HCT116 (cell line): ENCODE measurements at regions not wholly inside any gene's neighbourhood (a gene's known extent, or its start where the extent isn't known, plus 50 kb on each side); places are given as distances from the start of the nearest gene placed in this dataset.

Source experiments
- ATAC-seq: fragments of 200-7000 bp; cut with Tn5 transposase; 2 replicates; pipeline ENCODE4 v1.9.1; 2020; ENCODE audit warnings: mild to moderate bottlenecking, moderate library complexity
- BruUV-seq: library from RNA; stranded (reverse); fragments of 400-500 nt; replicated peaks from 2 replicates; lab custom pipeline; 2021; lab: Mats Ljungman, UMichigan
- CTCF ChIA-PET: fragments of 300-600 bp; sonication (Branson Sonifier 250); formaldehyde crosslinking; loops from one replicate; lab custom pipeline; 2021; ENCODE audit warnings: antibody characterized with exemption; lab: Charles Lee
- POLR2A ChIA-PET: fragments of 300-600, 350-600 bp; sonication (Branson Sonifier 250); formaldehyde crosslinking; loops from one replicate; lab custom pipeline; 2021; ENCODE audit warnings: antibody characterized with exemption; lab: Charles Lee
- RAD21 ChIA-PET, 2 experiments: fragments of 300-600 bp; sonication (Branson Sonifier 250); formaldehyde crosslinking; loops; one replicate each; lab custom pipeline; 2023; ENCODE audit warnings: low total read pairs in 2 of 2; ENCODE audit not compliant: uncharacterized antibody in 2 of 2, unreplicated experiment in 2 of 2, low non-redundant PET in 1 of 2; lab: Charles Lee
- DNase-seq: peaks from one replicate; pipeline ENCODE4 v3.0.0-alpha.2; 2010; ENCODE audit warnings: low read depth, low spot score
- H2AFZ ChIP-seq: fragments of 200-600 bp; shearing (Covaris generic), sonication (generic); 2 replicates; pipeline ENCODE4 v1.6.1; 2017; ENCODE audit warnings: low read depth, mixed run types, mixed read lengths, antibody characterized with exemption, low read length; ENCODE audit not compliant: poor library complexity, severe bottlenecking
- H3K27ac ChIP-seq: 2 replicates; pipeline ENCODE4 v1.5.1; 2012; ENCODE audit warnings: low read depth, low read length
- H3K27me3 ChIP-seq: fragments of 200-600 bp; sonication (generic); 2 replicates; pipeline ENCODE4 v1.6.1; 2016; ENCODE audit warnings: mixed run types, low read length, mixed read lengths; ENCODE audit not compliant: insufficient read depth
- H3K36me3 ChIP-seq, 2 experiments: fragments of 200-500 bp in 1 of 2; fragments of 200-600 bp in 1 of 2; sonication (Bioruptor generic) in 1 of 2; sonication (generic) in 1 of 2; 2 replicates each; pipeline versions ENCODE4 v1.5.1 to v1.6.1; 2014 to 2016; ENCODE audit warnings: low read length in 2 of 2, inconsistent platforms in 1 of 2, mixed read lengths in 1 of 2, mixed run types in 1 of 2; ENCODE audit not compliant: insufficient read depth in 2 of 2, control insufficient read depth in 1 of 2
- H3K4me1 ChIP-seq, 2 experiments: fragments of 200-600 bp in 1 of 2; sonication (generic) in 1 of 2; 2 replicates each; pipeline versions ENCODE4 v1.5.1 to v1.6.1; 2012 to 2017; ENCODE audit warnings: low read length in 2 of 2, inconsistent platforms in 1 of 2, mild to moderate bottlenecking in 1 of 2, mixed read lengths in 1 of 2, mixed run types in 1 of 2, moderate library complexity in 1 of 2; ENCODE audit not compliant: insufficient read depth in 2 of 2, control insufficient read depth in 1 of 2
- H3K4me2 ChIP-seq: fragments of 200-600 bp; sonication (generic); 2 replicates; pipeline ENCODE4 v1.6.1; 2017; ENCODE audit warnings: mixed run types, low read length, mixed read lengths
- H3K4me3 ChIP-seq, 2 experiments: fragments of 200-600 bp in 1 of 2; sonication (generic) in 1 of 2; replicated peaks in 1 of 2; 2 replicates each; pipeline ENCODE4 v1.5.1; 2011 to 2016; ENCODE audit warnings: low read length in 2 of 2, control low read depth in 1 of 2, low read depth in 1 of 2, mild to moderate bottlenecking in 1 of 2, mixed read lengths in 1 of 2, mixed run types in 1 of 2
- H3K79me2 ChIP-seq: fragments of 200-600 bp; sonication (generic); 2 replicates; pipeline ENCODE4 v1.6.1; 2017; ENCODE audit warnings: mild to moderate bottlenecking, mixed run types, low read length, moderate library complexity, mixed read lengths; ENCODE audit not compliant: insufficient read depth
- H3K9ac ChIP-seq: fragments of 200-600 bp; sonication (generic); 2 replicates; pipeline ENCODE4 v1.6.1; 2016; ENCODE audit warnings: low read length, mixed read lengths
- H3K9me2 ChIP-seq: fragments of 200-600 bp; sonication (generic), shearing (Covaris generic); 2 replicates; pipeline ENCODE4 v1.6.1; 2017; ENCODE audit warnings: mixed run types, mild to moderate bottlenecking, moderate library complexity; ENCODE audit not compliant: insufficient read depth
- H3K9me3 ChIP-seq, 2 experiments: fragments of 200-500 bp in 1 of 2; fragments of 200-600 bp in 1 of 2; sonication (Bioruptor generic) in 1 of 2; sonication (generic) in 1 of 2; 2 replicates each; pipeline ENCODE4 v1.6.1; 2014 to 2017; ENCODE audit warnings: low read length in 2 of 2, mixed read lengths in 2 of 2, inconsistent platforms in 1 of 2, low read depth in 1 of 2, mild to moderate bottlenecking in 1 of 2, mixed run types in 1 of 2, moderate library complexity in 1 of 2; ENCODE audit not compliant: control insufficient read depth in 1 of 2, insufficient read depth in 1 of 2
- H4K20me1 ChIP-seq: fragments of 200-600 bp; sonication (generic), shearing (Covaris generic); 2 replicates; pipeline ENCODE4 v1.6.1; 2017; ENCODE audit warnings: mixed run types, mild to moderate bottlenecking, moderate library complexity; ENCODE audit not compliant: insufficient read depth
- CBX3 ChIP-seq: IDR thresholded peaks from 2 replicates; pipeline ENCODE4 v1.6.1; 2012; ENCODE audit warnings: low read depth
- EZH2phosphoT487 ChIP-seq: fragments of 200-600 bp; IDR thresholded peaks from 2 replicates; pipeline ENCODE4 v1.6.1; 2018; ENCODE audit warnings: antibody characterized with exemption, borderline replicate concordance
- MAX ChIP-seq: IDR thresholded peaks from 2 replicates; pipeline ENCODE4 v1.6.1; 2012
- POLR2AphosphoS5 ChIP-seq: IDR thresholded peaks from 2 replicates; pipeline ENCODE4 v1.6.1; 2011; ENCODE audit warnings: mild to moderate bottlenecking, low read depth, low read length, moderate library complexity
- SP1 ChIP-seq: IDR thresholded peaks from 2 replicates; pipeline ENCODE4 v1.6.1; 2012; ENCODE audit warnings: low read depth
- intact Hi-C: fragments of 100-400 bp; cut with micrococcal nuclease; formaldehyde crosslinking; loops from 2 replicates; pipeline ENCODE4 v1.10.0; 2022
- TF ChIP-seq, protein P1 (sequence below): IDR thresholded peaks from 2 replicates; pipeline ENCODE4 v1.6.1; 2012
- TF ChIP-seq, protein P2 (sequence below): IDR thresholded peaks from 2 replicates; pipeline ENCODE4 v1.6.1; 2012; ENCODE audit warnings: low read depth

- ChIA-PET RAD21 (no interaction called here), CTCF (no interaction called here), POLR2A (no interaction called here)
- intact Hi-C loops: no loop called here
- Histone ChIP-seq H3K9ac (no peak overlapping the region), H3K4me2 (no peak overlapping the region), H3K36me3 (no peaks in the 10 kb centered on the region), H3K9me3 (no peaks in the 10 kb centered on the region), H3K4me3 (no peak overlapping the region), H3K79me2 (no peaks in the 10 kb centered on the region), H3K9me2 (no peaks in the 10 kb centered on the region), H3K4me1 (no peaks in the 10 kb centered on the region), H2AFZ (no peak overlapping the region), H3K27ac (no peak overlapping the region), H3K27me3 (no peaks in the 10 kb centered on the region), H4K20me1 (no peaks in the 10 kb centered on the region)
- BruUV-seq: no TSS peak
- ATAC-seq: no peak
- DNase-seq: no peak
- TF ChIP-seq POLR2AphosphoS5: no peak
- TF ChIP-seq, protein P1, sequence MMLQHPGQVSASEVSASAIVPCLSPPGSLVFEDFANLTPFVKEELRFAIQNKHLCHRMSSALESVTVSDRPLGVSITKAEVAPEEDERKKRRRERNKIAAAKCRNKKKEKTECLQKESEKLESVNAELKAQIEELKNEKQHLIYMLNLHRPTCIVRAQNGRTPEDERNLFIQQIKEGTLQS: no peak
- TF ChIP-seq, protein P2, sequence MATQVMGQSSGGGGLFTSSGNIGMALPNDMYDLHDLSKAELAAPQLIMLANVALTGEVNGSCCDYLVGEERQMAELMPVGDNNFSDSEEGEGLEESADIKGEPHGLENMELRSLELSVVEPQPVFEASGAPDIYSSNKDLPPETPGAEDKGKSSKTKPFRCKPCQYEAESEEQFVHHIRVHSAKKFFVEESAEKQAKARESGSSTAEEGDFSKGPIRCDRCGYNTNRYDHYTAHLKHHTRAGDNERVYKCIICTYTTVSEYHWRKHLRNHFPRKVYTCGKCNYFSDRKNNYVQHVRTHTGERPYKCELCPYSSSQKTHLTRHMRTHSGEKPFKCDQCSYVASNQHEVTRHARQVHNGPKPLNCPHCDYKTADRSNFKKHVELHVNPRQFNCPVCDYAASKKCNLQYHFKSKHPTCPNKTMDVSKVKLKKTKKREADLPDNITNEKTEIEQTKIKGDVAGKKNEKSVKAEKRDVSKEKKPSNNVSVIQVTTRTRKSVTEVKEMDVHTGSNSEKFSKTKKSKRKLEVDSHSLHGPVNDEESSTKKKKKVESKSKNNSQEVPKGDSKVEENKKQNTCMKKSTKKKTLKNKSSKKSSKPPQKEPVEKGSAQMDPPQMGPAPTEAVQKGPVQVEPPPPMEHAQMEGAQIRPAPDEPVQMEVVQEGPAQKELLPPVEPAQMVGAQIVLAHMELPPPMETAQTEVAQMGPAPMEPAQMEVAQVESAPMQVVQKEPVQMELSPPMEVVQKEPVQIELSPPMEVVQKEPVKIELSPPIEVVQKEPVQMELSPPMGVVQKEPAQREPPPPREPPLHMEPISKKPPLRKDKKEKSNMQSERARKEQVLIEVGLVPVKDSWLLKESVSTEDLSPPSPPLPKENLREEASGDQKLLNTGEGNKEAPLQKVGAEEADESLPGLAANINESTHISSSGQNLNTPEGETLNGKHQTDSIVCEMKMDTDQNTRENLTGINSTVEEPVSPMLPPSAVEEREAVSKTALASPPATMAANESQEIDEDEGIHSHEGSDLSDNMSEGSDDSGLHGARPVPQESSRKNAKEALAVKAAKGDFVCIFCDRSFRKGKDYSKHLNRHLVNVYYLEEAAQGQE: no peak
- no peak for TF ChIP-seq EZH2phosphoT487
- TF ChIP-seq CBX3: no peak
- no peak for TF ChIP-seq SP1
- no peak for TF ChIP-seq MAX
Measured at GRCh38 chr4:164359881-164360280, 394.1 kb upstream of the SMIM31 start.
